ENCODE measurements at regions not wholly inside any gene's neighbourhood (a gene's known extent, or its start where the extent isn't known, plus 50 kb on each side); places are given as distances from the start of the nearest gene placed in this dataset.

GRCh38 chrX:139049465-139049864 is 337.9 kb upstream of the FGF13 start:
- Histone ChIP-seq H3K27ac (no peak overlapping the region), H3K4me3 (no peak overlapping the region), H3K9me3 (peaks cover 0 to 20% (median 0%) of the 10 kb centered on the region in 11 donors), H3K27me3 (peaks cover 0 to 6% (median 0%) of the 10 kb centered on the region in 7 donors), H3K4me1 (no peaks in the 10 kb centered on the region), H3K36me3 (no peaks in the 10 kb centered on the region)
- DNase-seq (no peak), ATAC-seq (no peak)
- intact Hi-C loops (cut with DNase I) = no loop called here
- TF ChIP-seq, protein P1, sequence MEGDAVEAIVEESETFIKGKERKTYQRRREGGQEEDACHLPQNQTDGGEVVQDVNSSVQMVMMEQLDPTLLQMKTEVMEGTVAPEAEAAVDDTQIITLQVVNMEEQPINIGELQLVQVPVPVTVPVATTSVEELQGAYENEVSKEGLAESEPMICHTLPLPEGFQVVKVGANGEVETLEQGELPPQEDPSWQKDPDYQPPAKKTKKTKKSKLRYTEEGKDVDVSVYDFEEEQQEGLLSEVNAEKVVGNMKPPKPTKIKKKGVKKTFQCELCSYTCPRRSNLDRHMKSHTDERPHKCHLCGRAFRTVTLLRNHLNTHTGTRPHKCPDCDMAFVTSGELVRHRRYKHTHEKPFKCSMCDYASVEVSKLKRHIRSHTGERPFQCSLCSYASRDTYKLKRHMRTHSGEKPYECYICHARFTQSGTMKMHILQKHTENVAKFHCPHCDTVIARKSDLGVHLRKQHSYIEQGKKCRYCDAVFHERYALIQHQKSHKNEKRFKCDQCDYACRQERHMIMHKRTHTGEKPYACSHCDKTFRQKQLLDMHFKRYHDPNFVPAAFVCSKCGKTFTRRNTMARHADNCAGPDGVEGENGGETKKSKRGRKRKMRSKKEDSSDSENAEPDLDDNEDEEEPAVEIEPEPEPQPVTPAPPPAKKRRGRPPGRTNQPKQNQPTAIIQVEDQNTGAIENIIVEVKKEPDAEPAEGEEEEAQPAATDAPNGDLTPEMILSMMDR (IDR thresholded peaks at IDR 0.05) = no peak
- 83 to 95% methylated on average over 1 of the region's 1 CpG for WGBS, 2 donors

DNA sequence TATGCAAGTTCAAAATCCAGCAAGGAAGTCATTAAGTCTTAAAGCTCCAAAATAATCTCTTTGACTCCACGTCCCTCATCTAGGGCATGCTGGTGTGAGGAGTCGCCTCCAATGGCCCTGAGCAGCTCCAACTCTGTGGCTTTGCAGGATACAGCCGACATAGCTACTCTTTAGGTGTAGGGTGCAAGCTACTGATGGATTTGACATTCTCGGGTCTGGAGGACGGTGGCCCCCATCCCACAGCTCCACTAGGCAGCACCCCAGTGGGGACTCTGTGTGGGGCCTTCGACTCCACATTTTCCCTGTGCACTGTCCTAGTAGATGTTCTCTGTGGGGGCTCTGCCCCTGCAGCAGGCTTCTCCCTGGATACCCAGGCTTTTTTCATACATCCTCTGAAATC is 333.2 kb upstream of the FGF13 start:
- intact Hi-C loops (cut with DNase I) = no loop called here
- WGBS, 2 donors = 83 to 86% methylated on average over 6 of the region's 6 CpGs
- Histone ChIP-seq H3K9me3 (peaks cover 0 to 15% (median 0%) of the 10 kb centered on the region in 11 donors), H3K4me3 (no peak overlapping the region), H3K27me3 (no peaks in the 10 kb centered on the region), H3K36me3 (no peaks in the 10 kb centered on the region), H3K4me1 (no peaks in the 10 kb centered on the region), H3K27ac (no peak overlapping the region)
- TF ChIP-seq, protein P1 (IDR thresholded peaks at IDR 0.05) = no peak
- DNase-seq = no peak
- no peak for ATAC-seq

DNA sequence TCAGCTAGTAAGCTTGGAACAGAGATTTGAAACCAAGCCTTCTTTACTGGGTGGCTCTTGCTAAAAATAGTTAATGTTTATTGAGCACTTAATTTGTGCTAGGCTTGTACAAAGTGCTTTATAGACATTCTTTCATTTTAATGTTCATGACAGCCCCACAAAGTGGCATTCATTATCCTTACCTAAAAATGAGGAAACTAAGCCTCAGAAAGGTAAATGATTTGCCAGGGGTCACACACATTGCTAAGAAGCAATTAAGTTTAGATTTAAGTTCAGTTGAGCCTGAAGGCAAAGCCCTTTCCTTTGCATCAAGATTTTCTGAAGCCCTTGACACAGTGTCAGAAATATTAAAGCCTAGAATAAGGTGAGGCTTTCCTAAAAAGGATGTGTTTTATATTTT is 327.5 kb upstream of the FGF13 start:
- H3K36me3 ChIP-seq = no peaks in the 10 kb centered on the region
- no peaks in the 10 kb centered on the region for H3K27me3 ChIP-seq
- H3K27ac ChIP-seq = no peak overlapping the region
- ATAC-seq (no peak), DNase-seq (no peak)
- no peak overlapping the region for H3K4me3 ChIP-seq
- no peaks in the 10 kb centered on the region for H3K4me1 ChIP-seq
- TF ChIP-seq, protein P1 (IDR thresholded peaks at IDR 0.05) = no peak
- no peaks in the 10 kb centered on the region for H3K9me3 ChIP-seq
- intact Hi-C loops (cut with DNase I) = no loop called here

- intact Hi-C loops (cut with DNase I) = no loop called here
- no peak for DNase-seq
- H3K36me3 ChIP-seq = no peaks in the 10 kb centered on the region
- no peak overlapping the region for H3K4me3 ChIP-seq
- TF ChIP-seq, protein P1 (IDR thresholded peaks at IDR 0.05) = no peak
- no peaks in the 10 kb centered on the region for H3K9me3 ChIP-seq
- 81 to 94% methylated on average over 1 of the region's 1 CpG for WGBS, 2 donors
- no peak for ATAC-seq
- H3K27ac ChIP-seq = no peak overlapping the region
- no peaks in the 10 kb centered on the region for H3K4me1 ChIP-seq
- no peaks in the 10 kb centered on the region for H3K27me3 ChIP-seq
These were observed 315.3 kb upstream of the FGF13 start for GRCh38 chrX:139026811-139027210.

DNA sequence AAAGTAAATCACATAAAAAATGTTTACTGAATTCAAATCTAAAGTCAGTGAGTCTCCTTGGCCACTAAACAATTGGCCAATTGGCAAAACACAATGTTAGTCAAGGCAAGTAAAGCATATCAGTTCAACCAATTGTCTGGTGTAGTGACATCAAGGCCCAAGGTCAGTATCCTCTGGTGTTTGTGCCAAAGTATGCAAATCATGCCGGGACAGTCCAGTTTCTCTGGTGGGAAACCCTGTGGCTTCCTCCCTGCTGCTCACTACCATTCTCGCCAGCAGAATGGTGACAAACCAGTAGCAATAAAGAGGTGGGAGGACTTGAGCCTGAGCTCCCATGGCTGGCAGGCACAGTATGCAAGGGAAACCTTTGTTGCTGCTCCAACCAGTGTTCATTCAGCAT is 314.9 kb upstream of the FGF13 start:
- Histone ChIP-seq H3K9me3 (no peaks in the 10 kb centered on the region), H3K27ac (no peak overlapping the region), H3K36me3 (no peaks in the 10 kb centered on the region), H3K27me3 (no peaks in the 10 kb centered on the region), H3K4me1 (no peaks in the 10 kb centered on the region), H3K4me3 (no peak overlapping the region)
- 75 to 76% methylated on average over 2 of the region's 2 CpGs for WGBS, 2 donors
- ATAC-seq = no peak
- intact Hi-C loops (cut with DNase I) = no loop called here
- TF ChIP-seq, protein P1 (IDR thresholded peaks at IDR 0.05) = no peak
- no peak for DNase-seq

Measured in heart right ventricle (tissue), 16 donors.